ENCODE measurements at regions not wholly inside any gene's neighbourhood (a gene's known extent, or its start where the extent isn't known, plus 50 kb on each side); places are given as distances from the start of the nearest gene placed in this dataset.

- TF ChIP-seq POLR2AphosphoS5 (IDR thresholded peaks at IDR 0.05) (no peak), EP300 (IDR thresholded peaks at IDR 0.05) (no peak), CTCF (IDR thresholded peaks at IDR 0.05) (no peak), POLR2A (IDR thresholded peaks at IDR 0.05; ENCODE audit: low read depth) (no peak)
- Histone ChIP-seq H3K36me3 (no peaks in the 10 kb centered on the region), H3K4me3 (no peak overlapping the region), H3K27me3 (no peaks in the 10 kb centered on the region), H3K9me3 (no peaks in the 10 kb centered on the region), H3K4me1 (no peaks in the 10 kb centered on the region), H3K27ac (replicated peaks in 1 of 4) (no peak overlapping the region)
- WGBS = 93% methylated on average over 1 of the region's 1 CpG
- DNase-seq (ENCODE audit: extremely low spot score) = peak; percentile 64
- intact Hi-C loops (cut with DNase I) = no loop called here
These were observed 178.5 kb upstream of the SNX19 start for GRCh38 chr11:131094827-131095226.

- no peak overlapping the region for H3K4me3 ChIP-seq
- H3K4me1 ChIP-seq = no peaks in the 10 kb centered on the region
- H3K9me3 ChIP-seq = no peaks in the 10 kb centered on the region
- peak; percentile 78 for DNase-seq (ENCODE audit: extremely low spot score)
- intact Hi-C loops (cut with DNase I) = no loop called here
- no peak overlapping the region for H3K27ac ChIP-seq (replicated peaks in 1 of 4)
- H3K27me3 ChIP-seq = no peaks in the 10 kb centered on the region
- no peak for TF ChIP-seq EP300 (IDR thresholded peaks at IDR 0.05)
- 64% methylated on average over 11 of the region's 11 CpGs for WGBS
- no peaks in the 10 kb centered on the region for H3K36me3 ChIP-seq
These were observed 179.4 kb upstream of the SNX19 start for GRCh38 chr11:131095511-131096185.

- intact Hi-C loops (cut with DNase I) = no loop called here
- Histone ChIP-seq H3K36me3 (no peaks in the 10 kb centered on the region), H3K27ac (replicated peaks in 1 of 4) (no peak overlapping the region), H3K4me3 (no peak overlapping the region), H3K27me3 (peaks cover 0 to 4% (median 0%) of the 10 kb centered on the region in 4 donors), H3K9me3 (no peaks in the 10 kb centered on the region), H3K4me1 (no peaks in the 10 kb centered on the region)
- TF ChIP-seq EP300 (IDR thresholded peaks at IDR 0.05) = no peak
- TF ChIP-seq POLR2A (IDR thresholded peaks at IDR 0.05; ENCODE audit: low read depth) = no peak
- TF ChIP-seq CTCF (IDR thresholded peaks at IDR 0.05) = no peak
- peak; percentile 86 for DNase-seq (ENCODE audit: extremely low spot score)
- 78% methylated on average over 6 of the region's 6 CpGs for WGBS
These were observed 182.7 kb upstream of the SNX19 start for GRCh38 chr11:131099013-131099412.

GRCh38 chr11:131099746-131100145, 183.5 kb upstream of the SNX19 start:
- Histone ChIP-seq H3K27me3 (peaks cover 0 to 4% (median 0%) of the 10 kb centered on the region in 4 donors), H3K4me1 (no peaks in the 10 kb centered on the region), H3K36me3 (no peaks in the 10 kb centered on the region), H3K4me3 (no peak overlapping the region), H3K27ac (replicated peaks in 1 of 4) (no peak overlapping the region), H3K9me3 (no peaks in the 10 kb centered on the region)
- intact Hi-C loops (cut with DNase I) = no loop called here
- 55% methylated on average over 1 of the region's 1 CpG for WGBS
- DNase-seq (ENCODE audit: extremely low spot score) = no peak
- TF ChIP-seq POLR2A (IDR thresholded peaks at IDR 0.05; ENCODE audit: low read depth) (no peak), CTCF (IDR thresholded peaks at IDR 0.05) (no peak), POLR2AphosphoS5 (IDR thresholded peaks at IDR 0.05) (no peak), EP300 (IDR thresholded peaks at IDR 0.05) (no peak)

- DNase-seq (ENCODE audit: extremely low spot score) = no peak
- Histone ChIP-seq H3K4me1 (no peaks in the 10 kb centered on the region), H3K27me3 (peaks cover 0 to 11% (median 0%) of the 10 kb centered on the region in 4 donors), H3K4me3 (no peak overlapping the region), H3K9me3 (peaks cover 0 to 4% (median 0%) of the 10 kb centered on the region in 4 donors), H3K36me3 (no peaks in the 10 kb centered on the region), H3K27ac (replicated peaks in 1 of 4) (no peak overlapping the region)
- TF ChIP-seq POLR2A (IDR thresholded peaks at IDR 0.05; ENCODE audit: low read depth) = no peak
- TF ChIP-seq EP300 (IDR thresholded peaks at IDR 0.05) = no peak
- TF ChIP-seq POLR2AphosphoS5 (IDR thresholded peaks at IDR 0.05) = no peak
- intact Hi-C loops (cut with DNase I) = no loop called here
- WGBS = 50% methylated on average over 1 of the region's 1 CpG
These were observed 192.5 kb upstream of the SNX19 start for GRCh38 chr11:131108760-131109159.

- Histone ChIP-seq H3K4me3 (no peak overlapping the region), H3K4me1 (no peaks in the 10 kb centered on the region), H3K36me3 (no peaks in the 10 kb centered on the region), H3K27ac (replicated peaks in 1 of 4) (no peak overlapping the region), H3K27me3 (peaks cover 0 to 11% (median 0%) of the 10 kb centered on the region in 4 donors), H3K9me3 (peaks cover 0 to 4% (median 0%) of the 10 kb centered on the region in 4 donors)
- intact Hi-C loops (cut with DNase I) = no loop called here
- DNase-seq (ENCODE audit: extremely low spot score) = no peak
- TF ChIP-seq POLR2A (IDR thresholded peaks at IDR 0.05; ENCODE audit: low read depth) (no peak), CTCF (IDR thresholded peaks at IDR 0.05) (no peak), POLR2AphosphoS5 (IDR thresholded peaks at IDR 0.05) (no peak), EP300 (IDR thresholded peaks at IDR 0.05) (no peak)
- 68% methylated on average over 4 of the region's 4 CpGs for WGBS
These were observed 193.0 kb upstream of the SNX19 start for GRCh38 chr11:131109257-131109656.
